Neural crest cell (in vitro differentiated cells): ENCODE measurements at regions not wholly inside any gene's neighbourhood (a gene's known extent, or its start where the extent isn't known, plus 50 kb on each side); places are given as distances from the start of the nearest gene placed in this dataset.
A peak's percentile ranks its signal among the peaks of the same experiment; 100 is the strongest.
"Not testable (repeated sequence)": the region's sequence is repeated elsewhere in the genome, so short reads cannot be mapped to it uniquely, and the experiment has no call there.

Experiments
- DNase-seq: peaks from one replicate; pipeline ENCODE4 v3.0.0; 2021; ENCODE audit warnings: low read depth, mixed read lengths, low spot score
- H3K27ac Mint-ChIP-seq: one replicate; pipeline ENCODE4 v1.8.0; 2021; ENCODE audit warnings: mild to moderate bottlenecking, mixed read lengths; ENCODE audit not compliant: unreplicated experiment
- H3K27me3 Mint-ChIP-seq: 2 replicates; pipeline ENCODE4 v1.8.0; 2021; ENCODE audit warnings: low read depth, mild to moderate bottlenecking, mixed read lengths
- H3K36me3 Mint-ChIP-seq: 2 replicates; pipeline ENCODE4 v1.8.0; 2021; ENCODE audit warnings: low read depth, mild to moderate bottlenecking, mixed read lengths
- H3K4me1 Mint-ChIP-seq: 2 replicates; pipeline ENCODE4 v1.8.0; 2021; ENCODE audit warnings: mixed read lengths
- H3K4me3 Mint-ChIP-seq: one replicate; pipeline ENCODE4 v1.8.0; 2021; ENCODE audit warnings: mild to moderate bottlenecking, mixed read lengths
- H3K9me3 Mint-ChIP-seq: 2 replicates; pipeline ENCODE4 v1.8.0; 2021; ENCODE audit warnings: mixed read lengths
- CTCF ChIP-seq: fragments of 200-600 bp; sonication (generic); conservative IDR thresholded peaks from 2 replicates; pipeline ENCODE4 v1.5.0; 2021; ENCODE audit warnings: antibody characterized with exemption, mild to moderate bottlenecking

GRCh38 chr12:25695574-25695973, 142.5 kb upstream of the LMNTD1 start:
- Mint-ChIP-seq H3K9me3 (peaks cover 3% of the 10 kb centered on the region), H3K27ac (no peak overlapping the region), H3K4me1 (peaks cover 8% of the 10 kb centered on the region), H3K36me3 (no peaks in the 10 kb centered on the region), H3K4me3 (no peak overlapping the region), H3K27me3 (no peaks in the 10 kb centered on the region)
- DNase-seq: no peak
- TF ChIP-seq CTCF: no peak

DNA sequence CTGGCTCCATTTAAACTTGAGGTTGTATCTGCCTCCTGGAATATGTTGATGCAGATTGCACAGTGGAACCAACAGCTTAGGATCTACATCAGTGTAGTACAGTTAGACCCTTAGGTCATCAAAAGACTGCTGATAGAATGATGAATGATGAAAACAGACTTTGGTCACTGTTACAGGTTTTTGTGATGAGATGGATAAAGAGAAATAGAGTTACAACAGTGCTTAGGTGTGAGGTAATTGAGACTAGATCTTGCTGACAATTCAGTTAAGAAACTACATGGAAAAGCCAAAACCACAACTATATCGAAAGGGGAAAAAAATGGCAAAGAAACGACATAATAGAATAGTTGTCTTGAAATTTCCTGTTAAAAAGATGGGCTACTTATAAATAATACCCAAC, 145.7 kb upstream of the LMNTD1 start:
- no peak overlapping the region for H3K27ac Mint-ChIP-seq
- H3K9me3 Mint-ChIP-seq: peaks cover 6% of the 10 kb centered on the region
- H3K36me3 Mint-ChIP-seq: peaks cover 6% of the 10 kb centered on the region
- no peak for TF ChIP-seq CTCF
- H3K27me3 Mint-ChIP-seq: no peaks in the 10 kb centered on the region
- DNase-seq: no peak
- peaks cover 8% of the 10 kb centered on the region for H3K4me1 Mint-ChIP-seq
- H3K4me3 Mint-ChIP-seq: no peak overlapping the region

- DNase-seq: no peak
- H3K4me3 Mint-ChIP-seq: no peak overlapping the region
- peaks cover 6% of the 10 kb centered on the region for H3K9me3 Mint-ChIP-seq
- no peaks in the 10 kb centered on the region for H3K27me3 Mint-ChIP-seq
- H3K36me3 Mint-ChIP-seq: peaks cover 6% of the 10 kb centered on the region
- no peak overlapping the region for H3K27ac Mint-ChIP-seq
- peaks cover 2% of the 10 kb centered on the region for H3K4me1 Mint-ChIP-seq
- TF ChIP-seq CTCF: no peak
Measured at GRCh38 chr12:25699454-25699853, 146.4 kb upstream of the LMNTD1 start.

- Mint-ChIP-seq H3K27ac (peak overlapping the region; percentile 74), H3K36me3 (peaks cover 6% of the 10 kb centered on the region), H3K4me3 (no peak overlapping the region), H3K4me1 (no peaks in the 10 kb centered on the region), H3K27me3 (no peaks in the 10 kb centered on the region), H3K9me3 (peaks cover 8% of the 10 kb centered on the region)
- DNase-seq: no peak
- TF ChIP-seq CTCF: no peak
Measured at GRCh38 chr12:25701290-25701689, 148.2 kb upstream of the LMNTD1 start.

DNA sequence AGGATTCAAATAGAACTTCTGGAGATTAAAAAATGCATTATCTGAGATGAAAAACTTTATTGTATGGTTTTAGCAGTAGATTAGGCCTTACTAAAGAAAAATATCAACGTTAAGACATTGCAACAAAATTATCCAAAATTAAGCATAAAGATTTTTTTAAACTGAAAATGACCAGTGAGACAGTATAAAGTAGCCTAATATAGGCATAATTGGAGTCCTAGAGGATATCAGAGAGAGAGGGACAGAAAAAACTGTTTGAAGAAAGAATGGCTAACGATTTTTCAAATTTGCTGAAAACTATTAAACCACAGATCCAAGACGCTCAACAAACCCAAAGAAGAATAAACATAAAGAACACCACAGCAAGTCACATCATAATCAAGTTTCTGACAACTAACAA, 149.5 kb upstream of the LMNTD1 start:
- no peak for TF ChIP-seq CTCF
- DNase-seq: no peak
- Mint-ChIP-seq H3K27ac (no peak overlapping the region), H3K27me3 (no peaks in the 10 kb centered on the region), H3K9me3 (peaks cover 7% of the 10 kb centered on the region), H3K4me1 (no peaks in the 10 kb centered on the region), H3K36me3 (peaks cover 11% of the 10 kb centered on the region), H3K4me3 (no peak overlapping the region)

DNA sequence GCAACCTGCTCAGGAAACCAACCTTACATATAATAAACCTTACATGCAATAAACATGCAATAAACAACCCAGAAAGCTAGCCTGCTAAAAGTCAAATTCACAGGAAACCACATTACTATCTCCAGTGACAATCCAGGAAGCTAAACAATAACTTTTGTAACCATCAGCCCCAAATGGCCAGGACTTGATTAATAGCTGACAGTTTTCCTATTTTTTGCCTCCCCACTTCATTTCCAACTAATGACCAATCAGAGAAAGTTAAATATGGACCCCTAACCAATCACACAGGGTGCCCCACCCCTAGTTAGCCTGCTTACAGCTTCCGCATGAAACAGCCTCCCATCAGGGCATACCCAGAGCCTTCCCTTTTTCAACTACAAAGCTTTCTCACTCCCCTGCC, 152.2 kb upstream of the LMNTD1 start:
- TF ChIP-seq CTCF: no peak
- Mint-ChIP-seq H3K4me3 (no peak overlapping the region), H3K9me3 (peaks cover 15% of the 10 kb centered on the region), H3K4me1 (no peaks in the 10 kb centered on the region), H3K36me3 (peaks cover 11% of the 10 kb centered on the region), H3K27me3 (no peaks in the 10 kb centered on the region), H3K27ac (no peak overlapping the region)
- DNase-seq: no peak

DNA sequence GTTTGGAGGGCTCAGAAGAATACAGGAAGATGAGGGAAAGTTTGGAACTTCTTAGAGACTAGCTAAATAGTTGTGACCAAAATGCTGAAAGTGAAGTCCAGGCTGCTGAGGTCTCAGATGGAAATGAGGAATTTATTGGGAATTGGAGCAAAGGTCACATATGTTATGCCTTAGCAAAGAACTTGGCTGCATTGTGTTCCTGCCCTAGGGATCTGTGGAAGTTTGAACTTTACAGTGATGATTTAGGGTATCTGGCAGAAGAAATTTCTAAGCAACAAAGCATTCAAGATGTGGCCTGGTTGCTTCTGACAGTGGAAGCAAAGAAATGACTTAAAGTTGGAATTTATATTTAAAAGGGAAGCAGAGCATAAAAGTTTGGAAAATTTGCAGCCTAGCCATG, 153.6 kb upstream of the LMNTD1 start:
- DNase-seq, H3K4me3 Mint-ChIP-seq, H3K27me3 Mint-ChIP-seq, H3K27ac Mint-ChIP-seq, H3K4me1 Mint-ChIP-seq: not testable (repeated sequence)
- Mint-ChIP-seq H3K9me3 (peaks cover 15% of the 10 kb centered on the region), H3K36me3 (peaks cover 11% of the 10 kb centered on the region)
